HFFc6 (cell line): ENCODE measurements at regions not wholly inside any gene's neighbourhood (a gene's known extent, or its start where the extent isn't known, plus 50 kb on each side); places are given as distances from the start of the nearest gene placed in this dataset.

ENCODE experiments used
- DNase-seq: peaks from one replicate; pipeline ENCODE4 v3.0.0-alpha.2; 2018
- H3K27ac Mint-ChIP-seq: 2 replicates; pipeline ENCODE4 v1.8.0; 2020; ENCODE audit warnings: mild to moderate bottlenecking, mixed read lengths
- H3K27me3 Mint-ChIP-seq: 2 replicates; pipeline ENCODE4 v1.8.0; 2021; ENCODE audit warnings: mild to moderate bottlenecking, moderate library complexity, mixed read lengths; ENCODE audit not compliant: insufficient read depth
- H3K36me3 Mint-ChIP-seq: 2 replicates; pipeline ENCODE4 v1.8.0; 2021; ENCODE audit warnings: low read depth, mixed read lengths
- H3K4me1 Mint-ChIP-seq: 2 replicates; pipeline ENCODE4 v1.8.0; 2020; ENCODE audit warnings: low read depth, mixed read lengths
- H3K4me3 Mint-ChIP-seq: 2 replicates; pipeline ENCODE4 v1.8.0; 2020; ENCODE audit warnings: mild to moderate bottlenecking, moderate library complexity, mixed read lengths
- H3K9me3 Mint-ChIP-seq: 2 replicates; pipeline ENCODE4 v1.8.0; 2020; ENCODE audit warnings: mild to moderate bottlenecking, mixed read lengths
- CTCF ChIP-seq: fragments of 200-600 bp; sonication (generic); IDR thresholded peaks from 2 replicates; pipeline ENCODE4 v1.5.0; 2021; ENCODE audit warnings: antibody characterized with exemption, mild to moderate bottlenecking

- H3K27ac Mint-ChIP-seq: no peak overlapping the region
- no peak overlapping the region for H3K4me3 Mint-ChIP-seq
- DNase-seq: no peak
- no peak for TF ChIP-seq CTCF
- no peaks in the 10 kb centered on the region for H3K9me3 Mint-ChIP-seq
- no peaks in the 10 kb centered on the region for H3K36me3 Mint-ChIP-seq
- no peaks in the 10 kb centered on the region; the same call in 1 of the 2 replicates for H3K27me3 Mint-ChIP-seq
- H3K4me1 Mint-ChIP-seq: no peaks in the 10 kb centered on the region
These were observed 79.5 kb upstream of the IL2 start for GRCh38 chr4:122536001-122536400.

GRCh38 chr4:122534776-122535175 is 78.3 kb upstream of the IL2 start:
- no peak for DNase-seq
- H3K27ac Mint-ChIP-seq: no peak overlapping the region
- H3K9me3 Mint-ChIP-seq: no peaks in the 10 kb centered on the region
- no peak overlapping the region for H3K4me3 Mint-ChIP-seq
- no peaks in the 10 kb centered on the region; the same call in 1 of the 2 replicates for H3K27me3 Mint-ChIP-seq
- H3K4me1 Mint-ChIP-seq: no peaks in the 10 kb centered on the region
- no peak for TF ChIP-seq CTCF
- H3K36me3 Mint-ChIP-seq: no peaks in the 10 kb centered on the region

GRCh38 chr4:122533841-122534240 is 77.3 kb upstream of the IL2 start:
- peaks cover 3% of the 10 kb centered on the region; the same call in 1 of the 2 replicates for H3K27me3 Mint-ChIP-seq
- H3K27ac Mint-ChIP-seq: no peak overlapping the region
- no peaks in the 10 kb centered on the region for H3K9me3 Mint-ChIP-seq
- no peak for TF ChIP-seq CTCF
- H3K36me3 Mint-ChIP-seq: no peaks in the 10 kb centered on the region
- H3K4me1 Mint-ChIP-seq: no peaks in the 10 kb centered on the region
- H3K4me3 Mint-ChIP-seq: no peak overlapping the region
- no peak for DNase-seq

GRCh38 chr4:122532766-122533165 is 76.2 kb upstream of the IL2 start:
- no peaks in the 10 kb centered on the region for H3K4me1 Mint-ChIP-seq
- H3K27me3 Mint-ChIP-seq: peaks cover 3% of the 10 kb centered on the region; the same call in 1 of the 2 replicates
- H3K4me3 Mint-ChIP-seq: no peak overlapping the region
- DNase-seq: no peak
- no peaks in the 10 kb centered on the region for H3K36me3 Mint-ChIP-seq
- no peak for TF ChIP-seq CTCF
- no peak overlapping the region for H3K27ac Mint-ChIP-seq
- H3K9me3 Mint-ChIP-seq: no peaks in the 10 kb centered on the region

- Mint-ChIP-seq H3K36me3 (no peaks in the 10 kb centered on the region), H3K27ac (no peak overlapping the region), H3K9me3 (no peaks in the 10 kb centered on the region), H3K27me3 (peaks cover 3% of the 10 kb centered on the region; the same call in 1 of the 2 replicates), H3K4me1 (no peaks in the 10 kb centered on the region), H3K4me3 (no peak overlapping the region)
- TF ChIP-seq CTCF: no peak
- DNase-seq: no peak
These were observed 75.0 kb upstream of the IL2 start for GRCh38 chr4:122531514-122531913.

GRCh38 chr4:122531038-122531437 is 74.5 kb upstream of the IL2 start:
- H3K4me3 Mint-ChIP-seq: no peak overlapping the region
- H3K4me1 Mint-ChIP-seq: no peaks in the 10 kb centered on the region
- H3K9me3 Mint-ChIP-seq: no peaks in the 10 kb centered on the region
- no peak for TF ChIP-seq CTCF
- no peaks in the 10 kb centered on the region for H3K36me3 Mint-ChIP-seq
- H3K27ac Mint-ChIP-seq: no peak overlapping the region
- no peak for DNase-seq
- H3K27me3 Mint-ChIP-seq: peaks cover 3% of the 10 kb centered on the region; the same call in 1 of the 2 replicates
